ENCODE measurements at regions not wholly inside any gene's neighbourhood (a gene's known extent, or its start where the extent isn't known, plus 50 kb on each side); places are given as distances from the start of the nearest gene placed in this dataset.

DNA sequence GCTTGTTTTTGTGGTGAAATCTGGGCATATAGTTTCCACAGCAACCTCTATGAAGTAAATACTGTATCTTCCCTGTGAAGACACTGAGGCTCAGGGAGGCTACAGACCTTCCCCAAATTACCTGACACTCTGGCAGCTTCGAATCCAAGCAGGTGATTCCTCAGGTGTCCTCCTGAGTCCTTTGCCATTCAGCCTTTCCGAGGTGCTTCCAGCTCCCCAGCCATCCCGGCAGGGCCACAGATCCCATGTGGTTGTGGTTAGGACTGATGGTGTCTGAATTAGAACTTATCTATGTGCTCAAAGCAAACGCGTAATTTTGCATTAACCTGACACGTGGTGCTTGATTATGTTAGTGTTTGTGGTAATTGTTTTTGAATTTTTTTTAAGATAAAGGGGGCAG is 785.6 kb downstream of the BRD1 start:
- no peak overlapping the region for H3K27ac ChIP-seq (ENCODE audit: low read length)
- no peaks in the 10 kb centered on the region for H3K9me3 ChIP-seq (ENCODE audit: insufficient read depth, low read depth, low read length)
- no peaks in the 10 kb centered on the region for H3K27me3 ChIP-seq (ENCODE audit: insufficient read depth, low read length)
- no peak overlapping the region for H3K9ac ChIP-seq (ENCODE audit: low read depth, low read length)
- no peaks in the 10 kb centered on the region for H3K4me1 ChIP-seq (ENCODE audit: insufficient read depth, low read length)
- no peaks in the 10 kb centered on the region for H3K36me3 ChIP-seq (ENCODE audit: insufficient read depth, low read depth, low read length)
- H3K4me3 ChIP-seq (ENCODE audit: low read length): no peak overlapping the region

GRCh38 chr22:49040754-49041467 is 786.8 kb downstream of the BRD1 start:
- Histone ChIP-seq H3K4me3 (ENCODE audit: low read length) (no peak overlapping the region), H3K9ac (ENCODE audit: low read depth, low read length) (no peak overlapping the region), H3K36me3 (ENCODE audit: insufficient read depth, low read depth, low read length) (no peaks in the 10 kb centered on the region), H3K4me1 (ENCODE audit: insufficient read depth, low read length) (no peaks in the 10 kb centered on the region), H3K27ac (ENCODE audit: low read length) (no peak overlapping the region), H3K27me3 (ENCODE audit: insufficient read depth, low read length) (no peaks in the 10 kb centered on the region), H3K9me3 (ENCODE audit: insufficient read depth, low read depth, low read length) (no peaks in the 10 kb centered on the region)

- Histone ChIP-seq H3K27ac (ENCODE audit: low read length) (no peak overlapping the region), H3K4me3 (ENCODE audit: low read length) (no peak overlapping the region), H3K27me3 (ENCODE audit: insufficient read depth, low read length) (no peaks in the 10 kb centered on the region), H3K9me3 (ENCODE audit: insufficient read depth, low read depth, low read length) (no peaks in the 10 kb centered on the region), H3K36me3 (ENCODE audit: insufficient read depth, low read depth, low read length) (no peaks in the 10 kb centered on the region), H3K4me1 (ENCODE audit: insufficient read depth, low read length) (no peaks in the 10 kb centered on the region), H3K9ac (ENCODE audit: low read depth, low read length) (no peak overlapping the region)
Measured at GRCh38 chr22:49040111-49040510, 787.6 kb downstream of the BRD1 start.

DNA sequence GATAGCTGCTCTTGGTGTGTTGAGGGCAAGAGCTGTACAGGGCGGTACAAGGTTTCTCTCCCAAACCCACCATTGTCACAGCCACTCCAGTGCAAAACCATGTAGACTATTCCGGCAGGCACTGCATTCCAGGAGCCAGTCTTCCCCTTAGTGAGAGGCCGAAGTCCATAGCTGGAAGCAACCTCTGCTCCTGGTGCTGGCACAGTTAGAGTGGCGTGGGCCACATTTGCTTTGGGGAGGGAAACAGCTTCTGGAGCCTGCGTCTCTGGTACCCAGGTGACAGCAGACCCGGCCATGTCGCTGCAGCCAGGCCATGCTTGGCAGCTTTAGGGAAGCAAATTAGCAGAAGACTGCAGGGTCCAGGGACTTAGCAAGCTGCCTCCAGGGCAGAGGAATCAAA is 788.0 kb downstream of the BRD1 start:
- H3K4me1 ChIP-seq (ENCODE audit: insufficient read depth, low read length): no peaks in the 10 kb centered on the region
- H3K36me3 ChIP-seq (ENCODE audit: insufficient read depth, low read depth, low read length): no peaks in the 10 kb centered on the region
- H3K27ac ChIP-seq (ENCODE audit: low read length): no peak overlapping the region
- no peaks in the 10 kb centered on the region for H3K9me3 ChIP-seq (ENCODE audit: insufficient read depth, low read depth, low read length)
- H3K9ac ChIP-seq (ENCODE audit: low read depth, low read length): no peak overlapping the region
- no peaks in the 10 kb centered on the region for H3K27me3 ChIP-seq (ENCODE audit: insufficient read depth, low read length)
- H3K4me3 ChIP-seq (ENCODE audit: low read length): no peak overlapping the region

GRCh38 chr22:49037701-49038245 is 789.9 kb downstream of the BRD1 start:
- no peaks in the 10 kb centered on the region for H3K27me3 ChIP-seq (ENCODE audit: insufficient read depth, low read length)
- no peak overlapping the region for H3K4me3 ChIP-seq (ENCODE audit: low read length)
- no peaks in the 10 kb centered on the region for H3K36me3 ChIP-seq (ENCODE audit: insufficient read depth, low read depth, low read length)
- no peak overlapping the region for H3K27ac ChIP-seq (ENCODE audit: low read length)
- no peaks in the 10 kb centered on the region for H3K4me1 ChIP-seq (ENCODE audit: insufficient read depth, low read length)
- no peaks in the 10 kb centered on the region for H3K9me3 ChIP-seq (ENCODE audit: insufficient read depth, low read depth, low read length)
- no peak overlapping the region for H3K9ac ChIP-seq (ENCODE audit: low read depth, low read length)

GRCh38 chr22:49036513-49036912 is 791.2 kb downstream of the BRD1 start:
- Histone ChIP-seq H3K4me1 (ENCODE audit: insufficient read depth, low read length) (no peaks in the 10 kb centered on the region), H3K9ac (ENCODE audit: low read depth, low read length) (no peak overlapping the region), H3K36me3 (ENCODE audit: insufficient read depth, low read depth, low read length) (no peaks in the 10 kb centered on the region), H3K27me3 (ENCODE audit: insufficient read depth, low read length) (no peaks in the 10 kb centered on the region), H3K4me3 (ENCODE audit: low read length) (no peak overlapping the region), H3K9me3 (ENCODE audit: insufficient read depth, low read depth, low read length) (no peaks in the 10 kb centered on the region), H3K27ac (ENCODE audit: low read length) (no peak overlapping the region)

DNA sequence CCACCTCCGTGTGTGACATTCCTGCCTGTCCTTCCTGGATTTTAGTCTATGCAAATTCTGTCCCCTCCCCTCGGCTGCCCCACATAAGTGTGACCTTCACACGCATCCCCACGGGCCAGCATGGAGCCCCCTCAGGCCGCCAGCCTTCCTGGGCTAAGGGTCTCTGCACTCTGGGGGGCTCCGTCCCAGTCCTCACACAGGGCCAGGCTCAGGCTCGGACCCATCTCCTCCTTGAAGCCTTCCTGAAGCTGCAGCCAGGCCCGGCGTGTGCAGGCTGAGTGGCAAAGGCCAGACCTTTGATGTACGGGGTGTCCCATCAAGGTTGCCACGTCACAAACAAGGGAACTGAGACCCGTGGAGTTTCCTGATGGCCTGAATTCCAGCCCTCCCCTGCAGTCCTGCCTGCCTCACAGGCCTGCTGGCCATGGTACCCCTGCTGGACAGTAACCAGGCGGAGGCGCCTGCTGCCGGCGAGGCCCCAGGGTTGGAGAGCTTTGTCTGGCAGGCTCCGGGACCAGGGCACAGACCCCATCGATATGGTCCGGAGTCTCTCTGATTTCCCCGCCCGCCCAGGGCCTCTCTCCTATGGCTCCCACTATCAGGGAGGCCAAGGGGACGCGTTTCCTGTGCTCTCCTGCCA is 791.7 kb downstream of the BRD1 start:
- Histone ChIP-seq H3K36me3 (ENCODE audit: insufficient read depth, low read depth, low read length) (no peaks in the 10 kb centered on the region), H3K4me1 (ENCODE audit: insufficient read depth, low read length) (no peaks in the 10 kb centered on the region), H3K27ac (ENCODE audit: low read length) (no peak overlapping the region), H3K9ac (ENCODE audit: low read depth, low read length) (no peak overlapping the region), H3K27me3 (ENCODE audit: insufficient read depth, low read length) (no peaks in the 10 kb centered on the region), H3K9me3 (ENCODE audit: insufficient read depth, low read depth, low read length) (no peaks in the 10 kb centered on the region), H3K4me3 (ENCODE audit: low read length) (no peak overlapping the region)

DNA sequence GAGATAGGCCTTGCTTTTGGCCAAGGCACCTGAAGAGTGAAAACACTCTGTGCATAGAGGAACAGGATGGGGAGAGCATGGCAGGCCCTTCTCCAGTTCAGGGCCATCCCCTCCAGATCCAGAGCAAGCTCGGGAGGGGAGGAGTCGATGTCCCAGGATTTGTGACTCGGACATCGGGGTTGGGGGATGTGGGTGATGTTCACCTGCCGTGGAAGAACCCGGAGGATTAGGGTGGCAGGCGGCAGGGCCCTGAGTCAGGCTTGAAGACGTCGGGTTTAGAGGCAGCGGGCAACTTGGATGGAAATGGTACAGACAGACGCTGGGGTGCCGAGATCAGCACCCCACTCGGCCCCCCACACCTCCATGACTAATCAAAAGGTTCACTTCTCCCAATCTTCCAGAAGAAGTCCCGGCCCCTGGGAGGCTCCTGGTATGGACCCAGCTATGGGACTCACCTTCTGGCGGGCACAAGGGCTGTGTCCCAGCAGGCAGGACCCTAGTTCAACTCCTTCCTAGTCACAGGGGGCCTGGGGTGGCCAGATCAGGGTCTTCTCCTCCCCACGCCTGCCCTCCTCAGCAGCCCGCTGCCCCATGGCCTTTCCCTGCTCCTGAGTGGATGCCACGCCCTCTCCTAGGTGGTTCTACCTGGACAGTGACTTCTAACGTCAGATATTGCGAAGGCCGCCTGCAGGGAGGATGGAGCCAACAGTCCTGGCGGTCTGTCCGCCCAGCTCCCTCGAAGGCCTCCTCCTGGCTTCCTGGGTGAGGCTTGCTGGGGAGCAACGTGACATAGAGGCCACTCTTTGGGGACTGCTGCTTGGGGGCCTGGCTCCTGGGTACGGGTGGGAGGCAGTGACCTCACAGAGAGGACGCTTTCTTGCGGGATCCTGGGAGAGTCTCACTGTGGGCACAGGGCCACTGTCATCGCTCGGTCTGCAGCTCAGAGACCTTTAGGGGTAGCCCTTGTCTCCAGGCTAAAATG is 792.5 kb downstream of the BRD1 start:
- Histone ChIP-seq H3K27me3 (ENCODE audit: insufficient read depth, low read length) (no peaks in the 10 kb centered on the region), H3K4me1 (ENCODE audit: insufficient read depth, low read length) (no peaks in the 10 kb centered on the region), H3K27ac (ENCODE audit: low read length) (no peak overlapping the region), H3K9me3 (ENCODE audit: insufficient read depth, low read depth, low read length) (no peaks in the 10 kb centered on the region), H3K9ac (ENCODE audit: low read depth, low read length) (no peak overlapping the region), H3K36me3 (ENCODE audit: insufficient read depth, low read depth, low read length) (no peaks in the 10 kb centered on the region), H3K4me3 (ENCODE audit: low read length) (no peak overlapping the region)

DNA sequence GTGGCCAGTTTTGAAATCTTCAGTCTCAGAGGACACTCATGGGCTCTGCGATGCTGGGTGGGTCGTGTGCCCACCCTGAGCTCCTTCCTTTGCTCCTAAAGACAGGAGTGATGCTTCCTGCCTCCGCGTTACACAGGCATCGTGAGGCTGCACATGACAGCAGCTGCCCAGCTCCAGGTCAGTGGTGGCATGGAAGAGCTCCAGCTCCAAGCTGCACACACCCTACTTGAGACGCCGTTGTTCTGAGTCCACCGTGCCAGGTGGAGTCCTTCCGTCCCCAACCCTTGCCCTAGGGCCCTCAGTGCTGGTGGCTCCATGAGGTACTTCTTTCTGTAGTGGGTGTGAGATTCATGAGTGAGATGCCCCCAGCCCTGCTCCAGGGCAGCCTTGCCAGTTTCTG is 794.1 kb downstream of the BRD1 start:
- H3K9me3 ChIP-seq (ENCODE audit: insufficient read depth, low read depth, low read length): no peaks in the 10 kb centered on the region
- no peaks in the 10 kb centered on the region for H3K36me3 ChIP-seq (ENCODE audit: insufficient read depth, low read depth, low read length)
- no peak overlapping the region for H3K27ac ChIP-seq (ENCODE audit: low read length)
- no peak overlapping the region for H3K4me3 ChIP-seq (ENCODE audit: low read length)
- H3K27me3 ChIP-seq (ENCODE audit: insufficient read depth, low read length): no peaks in the 10 kb centered on the region
- no peaks in the 10 kb centered on the region for H3K4me1 ChIP-seq (ENCODE audit: insufficient read depth, low read length)
- H3K9ac ChIP-seq (ENCODE audit: low read depth, low read length): no peak overlapping the region

- no peak overlapping the region for H3K27ac ChIP-seq (ENCODE audit: low read length)
- H3K4me3 ChIP-seq (ENCODE audit: low read length): no peak overlapping the region
- H3K4me1 ChIP-seq (ENCODE audit: insufficient read depth, low read length): no peaks in the 10 kb centered on the region
- no peaks in the 10 kb centered on the region for H3K27me3 ChIP-seq (ENCODE audit: insufficient read depth, low read length)
- H3K36me3 ChIP-seq (ENCODE audit: insufficient read depth, low read depth, low read length): no peaks in the 10 kb centered on the region
- H3K9me3 ChIP-seq (ENCODE audit: insufficient read depth, low read depth, low read length): no peaks in the 10 kb centered on the region
- no peak overlapping the region for H3K9ac ChIP-seq (ENCODE audit: low read depth, low read length)
Measured at GRCh38 chr22:49032821-49033220, 794.9 kb downstream of the BRD1 start.

GRCh38 chr22:49031746-49032330 is 795.8 kb downstream of the BRD1 start:
- Histone ChIP-seq H3K27me3 (ENCODE audit: insufficient read depth, low read length) (no peaks in the 10 kb centered on the region), H3K36me3 (ENCODE audit: insufficient read depth, low read depth, low read length) (no peaks in the 10 kb centered on the region), H3K4me3 (ENCODE audit: low read length) (no peak overlapping the region), H3K4me1 (ENCODE audit: insufficient read depth, low read length) (no peaks in the 10 kb centered on the region), H3K9ac (ENCODE audit: low read depth, low read length) (no peak overlapping the region), H3K9me3 (ENCODE audit: insufficient read depth, low read depth, low read length) (no peaks in the 10 kb centered on the region), H3K27ac (ENCODE audit: low read length) (no peak overlapping the region)

Measured in iPS-20b (cell line).